Spinal cord (tissue), 9 donors: ENCODE measurements at regions not wholly inside any gene's neighbourhood (a gene's known extent, or its start where the extent isn't known, plus 50 kb on each side); places are given as distances from the start of the nearest gene placed in this dataset.

Experiments
- DNase-seq, 6 donors: peaks; one replicate each; pipeline versions ENCODE4 v3.0.0 to v3.0.0-alpha.2; 2013 to 2015; ENCODE audit warnings: low spot score in 6 of 6, low read depth in 4 of 6
- H3K27ac ChIP-seq: one replicate; pipeline ENCODE4 v1.5.1; 2013; ENCODE audit warnings: low read depth, low read length, control low read depth
- H3K27me3 ChIP-seq: one replicate; pipeline ENCODE4 v1.6.1; 2013; ENCODE audit warnings: low read length; ENCODE audit not compliant: control insufficient read depth, insufficient read depth
- H3K36me3 ChIP-seq: one replicate; pipeline ENCODE4 v1.6.1; 2013; ENCODE audit warnings: low read length; ENCODE audit not compliant: control insufficient read depth, insufficient read depth
- H3K4me1 ChIP-seq: one replicate; pipeline ENCODE4 v1.6.1; 2013; ENCODE audit warnings: low read length; ENCODE audit not compliant: control insufficient read depth, insufficient read depth
- H3K4me3 ChIP-seq: one replicate; pipeline ENCODE4 v1.5.1; 2013; ENCODE audit warnings: low read depth, low read length, control low read depth
- H3K9me3 ChIP-seq: one replicate; pipeline ENCODE4 v1.6.1; 2013; ENCODE audit warnings: low read length; ENCODE audit not compliant: control insufficient read depth, insufficient read depth
- WGBS: methylation state at CpG from one replicate; pipeline ENCODE4 v1.1.5; 2013; ENCODE audit warnings: missing lambda C conversion rate; ENCODE audit not compliant: insufficient coverage; 5-methylcytosine and 5-hydroxymethylcytosine counted together
- donor health status: healthy.

DNA sequence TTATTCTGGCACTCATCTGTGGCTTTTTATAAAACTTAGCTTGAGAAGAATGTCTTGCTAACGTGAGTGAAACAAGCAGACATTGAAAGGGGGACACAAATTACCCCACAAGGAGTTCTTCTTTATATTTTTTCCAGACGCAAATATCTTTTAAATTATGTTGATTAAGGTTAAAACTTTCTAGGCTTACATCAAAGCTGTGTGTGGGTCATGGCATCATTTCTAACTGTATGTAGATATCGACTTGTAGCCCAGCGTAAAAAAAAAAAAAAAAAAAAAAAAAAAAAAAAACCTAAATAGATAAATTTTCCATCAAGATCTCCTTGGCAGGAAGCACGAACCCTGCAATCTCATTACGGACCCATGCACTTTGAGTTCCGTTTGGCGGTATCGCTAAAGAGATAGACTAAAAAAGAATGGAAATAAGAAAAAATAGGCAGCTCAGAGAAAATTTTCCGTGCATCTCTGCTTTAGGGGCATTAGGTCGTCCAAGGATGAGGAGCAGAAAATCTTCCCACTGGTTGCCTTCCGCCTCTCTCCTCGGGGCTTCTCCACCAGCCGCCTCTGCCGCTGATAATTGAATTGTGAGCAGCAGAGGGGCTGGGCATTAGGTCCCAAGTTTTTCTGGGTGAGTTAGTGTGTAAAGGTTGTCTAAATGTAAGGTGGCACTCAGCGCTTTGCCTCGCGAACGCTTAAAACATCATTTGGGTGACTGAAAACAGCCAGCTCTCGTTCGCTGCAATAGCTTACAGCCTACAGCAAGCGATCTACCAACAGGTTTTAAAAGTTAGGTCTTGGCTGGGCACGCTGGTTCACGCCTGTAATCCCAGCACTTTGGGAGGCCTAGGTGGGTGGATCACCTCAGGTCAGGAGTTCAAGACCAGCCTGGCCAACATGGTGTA lies 194.0 kb downstream of the TRIM27 start:
- Histone ChIP-seq H3K4me1 (no peaks in the 10 kb centered on the region), H3K27me3 (peaks cover 96% of the 10 kb centered on the region), H3K9me3 (peaks cover 1% of the 10 kb centered on the region), H3K4me3 (no peak overlapping the region), H3K27ac (no peak overlapping the region), H3K36me3 (no peaks in the 10 kb centered on the region)
- 2% methylated on average over 15 of the region's 24 CpGs for WGBS
- no peak for DNase-seq

DNA sequence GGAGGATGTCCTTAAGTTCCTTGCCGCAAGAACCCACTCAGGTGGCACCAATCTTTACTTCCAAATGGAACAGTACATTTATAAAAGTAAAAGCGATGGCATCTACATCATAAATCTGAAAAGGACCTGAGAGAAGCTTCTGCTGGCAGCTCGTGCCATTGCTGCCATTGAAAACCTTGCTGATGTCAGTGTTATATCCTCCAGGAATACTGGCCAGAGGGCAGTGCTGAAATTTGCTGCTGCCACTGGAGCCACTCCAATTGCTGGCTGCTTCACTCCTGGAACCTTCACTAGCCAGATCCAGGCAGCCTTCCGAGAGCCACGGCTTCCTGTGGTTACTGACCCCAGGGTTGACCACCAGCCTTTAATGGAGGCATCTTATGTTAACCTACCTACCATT lies 191.7 kb downstream of the TRIM27 start:
- no peaks in the 10 kb centered on the region for H3K36me3 ChIP-seq
- peaks cover 97% of the 10 kb centered on the region for H3K27me3 ChIP-seq
- H3K27ac ChIP-seq = no peak overlapping the region
- WGBS = 48% methylated on average over 4 of the region's 5 CpGs
- no peaks in the 10 kb centered on the region for H3K4me1 ChIP-seq
- no peak overlapping the region for H3K4me3 ChIP-seq
- H3K9me3 ChIP-seq = peaks cover 1% of the 10 kb centered on the region
- no peak for DNase-seq

- no peak for DNase-seq
- Histone ChIP-seq H3K4me1 (no peaks in the 10 kb centered on the region), H3K36me3 (no peaks in the 10 kb centered on the region), H3K4me3 (no peak overlapping the region), H3K9me3 (peaks cover 1% of the 10 kb centered on the region), H3K27ac (no peak overlapping the region), H3K27me3 (peaks cover 99% of the 10 kb centered on the region)
- 33% methylated on average over 3 of the region's 15 CpGs for WGBS
Observed at GRCh38 chr6:28734443-28734959, 189.3 kb downstream of the TRIM27 start.

GRCh38 chr6:28736121-28736520 lies 187.7 kb downstream of the TRIM27 start:
- peaks cover 99% of the 10 kb centered on the region for H3K27me3 ChIP-seq
- H3K27ac ChIP-seq = no peak overlapping the region
- H3K36me3 ChIP-seq = no peaks in the 10 kb centered on the region
- no peak overlapping the region for H3K4me3 ChIP-seq
- no peaks in the 10 kb centered on the region for H3K4me1 ChIP-seq
- peaks cover 1% of the 10 kb centered on the region for H3K9me3 ChIP-seq
- no CpG with 5 or more reads among the region's 2 CpGs for WGBS
- no peak for DNase-seq

DNA sequence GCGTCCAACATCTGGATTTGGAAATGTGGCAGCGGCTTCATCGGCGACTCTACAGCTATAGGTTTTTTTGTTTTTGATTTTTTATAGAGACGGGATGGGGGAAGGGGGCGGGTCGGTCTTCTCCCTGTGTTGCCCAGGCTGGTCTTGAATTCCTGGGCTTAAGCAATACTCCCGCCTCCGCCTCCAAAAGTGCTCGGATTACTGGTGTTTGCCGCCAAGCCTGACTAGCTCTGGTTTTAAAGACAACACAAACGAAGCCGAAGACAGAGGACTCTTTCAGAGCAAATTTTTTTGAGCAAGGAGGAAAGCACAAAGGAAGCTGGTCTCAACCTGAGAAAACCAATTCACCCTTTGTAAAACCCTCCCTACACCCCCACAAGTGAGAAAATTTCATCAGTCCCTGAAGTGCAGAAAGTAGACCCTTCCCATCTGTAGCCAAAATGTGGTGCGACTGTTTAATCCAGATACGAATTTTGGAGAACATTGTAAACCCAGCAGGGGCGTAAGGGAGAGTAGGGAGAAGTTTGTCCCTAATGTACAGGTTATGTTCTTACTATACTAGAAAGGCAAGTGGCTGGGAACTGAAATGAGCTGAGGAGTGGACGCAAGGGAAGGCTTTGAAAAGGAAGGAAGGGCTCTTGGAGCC lies 185.9 kb downstream of the TRIM27 start:
- H3K27ac ChIP-seq = no peak overlapping the region
- WGBS = 6% methylated on average over 15 of the region's 17 CpGs
- peaks cover 1% of the 10 kb centered on the region for H3K9me3 ChIP-seq
- DNase-seq = no peak
- no peaks in the 10 kb centered on the region for H3K4me1 ChIP-seq
- H3K27me3 ChIP-seq = peaks cover 99% of the 10 kb centered on the region
- H3K36me3 ChIP-seq = no peaks in the 10 kb centered on the region
- no peak overlapping the region for H3K4me3 ChIP-seq

GRCh38 chr6:28738396-28738765 lies 185.4 kb downstream of the TRIM27 start:
- DNase-seq = no peak
- H3K9me3 ChIP-seq = peaks cover 1% of the 10 kb centered on the region
- H3K4me1 ChIP-seq = no peaks in the 10 kb centered on the region
- no peak overlapping the region for H3K4me3 ChIP-seq
- H3K27ac ChIP-seq = no peak overlapping the region
- H3K36me3 ChIP-seq = no peaks in the 10 kb centered on the region
- under 1% methylated on average over 16 of the region's 16 CpGs for WGBS
- H3K27me3 ChIP-seq = peaks cover 99% of the 10 kb centered on the region

- Histone ChIP-seq H3K27ac (no peak overlapping the region), H3K9me3 (no peaks in the 10 kb centered on the region), H3K36me3 (no peaks in the 10 kb centered on the region), H3K27me3 (peaks cover 98% of the 10 kb centered on the region), H3K4me3 (no peak overlapping the region), H3K4me1 (no peaks in the 10 kb centered on the region)
- no peak for DNase-seq
- WGBS = no CpG with 5 or more reads among the region's 3 CpGs
Observed at GRCh38 chr6:28741363-28741762, 182.4 kb downstream of the TRIM27 start.

DNA sequence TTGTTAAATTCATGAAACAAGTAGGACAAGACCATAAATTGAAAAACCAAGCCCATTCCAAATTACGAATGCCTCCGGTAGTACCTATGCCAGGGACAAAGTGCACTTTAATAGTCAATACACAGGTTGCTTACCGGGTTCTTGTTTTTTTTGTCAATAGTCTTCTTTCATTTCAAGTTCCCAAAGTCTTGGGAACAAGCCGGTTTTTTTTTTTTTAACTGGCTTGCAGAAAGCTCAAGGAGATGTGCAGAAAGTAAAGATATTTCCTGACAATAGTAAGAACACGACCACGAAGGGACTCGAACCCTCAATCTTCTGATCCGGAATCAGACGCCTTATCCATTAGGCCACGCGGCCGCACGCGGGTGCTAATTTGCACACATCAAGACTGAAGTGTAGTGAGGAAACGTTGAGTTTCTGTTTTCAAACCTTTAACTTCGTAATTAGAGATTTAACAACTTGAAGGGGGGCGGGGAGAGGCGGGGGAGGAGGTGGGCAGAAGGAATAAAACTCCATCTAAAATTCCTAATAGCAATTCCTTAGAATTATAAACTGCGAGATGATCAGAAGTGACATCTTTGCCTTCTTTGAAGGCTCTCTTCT lies 181.0 kb downstream of the TRIM27 start:
- Histone ChIP-seq H3K9me3 (no peaks in the 10 kb centered on the region), H3K27ac (no peak overlapping the region), H3K4me1 (no peaks in the 10 kb centered on the region), H3K27me3 (peaks cover 97% of the 10 kb centered on the region), H3K36me3 (no peaks in the 10 kb centered on the region), H3K4me3 (no peak overlapping the region)
- no peak for DNase-seq
- WGBS = 0% methylated on average over 3 of the region's 19 CpGs

DNA sequence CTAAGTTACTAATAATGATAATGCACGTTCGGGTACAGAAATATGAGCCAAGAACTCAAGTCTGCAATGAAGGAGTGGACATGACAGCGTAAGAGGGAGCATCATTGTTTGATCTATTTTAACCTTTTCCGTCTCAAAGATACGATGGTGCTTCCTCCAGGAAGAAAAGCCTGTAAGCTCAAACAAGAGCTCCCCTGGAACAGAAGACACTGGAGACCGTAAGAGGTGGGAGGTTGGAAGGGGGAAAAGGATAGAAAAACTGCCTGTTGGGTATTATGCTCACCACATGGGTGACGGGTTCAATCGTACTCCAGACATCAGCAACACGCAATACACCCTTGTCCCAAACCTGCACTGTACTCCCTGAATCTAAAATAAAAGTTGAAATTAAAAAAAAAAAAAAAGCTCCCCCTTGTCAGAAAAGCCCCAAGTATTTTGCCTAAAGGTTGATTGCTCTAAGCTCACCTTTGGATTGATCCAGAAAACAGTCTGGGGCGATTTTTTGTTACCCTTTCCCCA lies 180.5 kb downstream of the TRIM27 start:
- no peaks in the 10 kb centered on the region for H3K9me3 ChIP-seq
- WGBS = 0% methylated on average over 1 of the region's 10 CpGs
- no peaks in the 10 kb centered on the region for H3K36me3 ChIP-seq
- H3K4me3 ChIP-seq = no peak overlapping the region
- H3K4me1 ChIP-seq = no peaks in the 10 kb centered on the region
- DNase-seq = no peak
- H3K27ac ChIP-seq = no peak overlapping the region
- H3K27me3 ChIP-seq = peaks cover 97% of the 10 kb centered on the region
